ENCODE measurements at regions not wholly inside any gene's neighbourhood (a gene's known extent, or its start where the extent isn't known, plus 50 kb on each side); places are given as distances from the start of the nearest gene placed in this dataset.

DNA sequence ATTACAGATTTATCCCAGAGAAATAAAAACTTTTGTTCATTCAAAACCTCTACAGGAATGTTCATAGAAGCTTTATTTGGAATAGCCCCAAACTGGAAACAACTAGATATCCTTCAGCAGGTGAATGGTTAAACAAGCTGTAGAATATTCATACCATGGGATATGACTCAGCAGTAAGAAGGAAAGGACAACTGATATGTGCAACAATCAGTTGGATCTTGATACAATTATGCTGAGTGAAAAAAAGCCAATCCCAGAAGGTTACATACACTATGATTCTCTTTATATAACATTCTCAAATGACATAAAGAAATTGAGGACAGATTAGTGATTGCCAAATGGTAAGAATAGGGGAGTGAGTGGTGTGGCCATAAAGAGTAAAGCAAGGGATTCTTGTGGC is 376.7 kb downstream of the S1PR1 start:
- no peak overlapping the region for H3K4ac ChIP-seq (replicated peaks; ENCODE audit: insufficient read length, low read depth, low read length)
- no peak overlapping the region for H2BK120ac ChIP-seq (replicated peaks; ENCODE audit: low read depth, low read length)
- ChIA-PET POLR2A (ENCODE audit: partially characterized antibody) (no interaction called here), CTCF (ENCODE audit: partially characterized antibody) (no interaction called here)
- H2BK15ac ChIP-seq (ENCODE audit: low read length), result no peak overlapping the region
- no peak overlapping the region for H2BK20ac ChIP-seq (ENCODE audit: low read length)
- H2AK5ac ChIP-seq (ENCODE audit: low read depth, low read length), result no peak overlapping the region
- H2BK12ac ChIP-seq (ENCODE audit: low read depth, low read length), result no peak overlapping the region
- no peak overlapping the region for H3K23ac ChIP-seq (ENCODE audit: insufficient read length)
- H3K27me3 ChIP-seq (replicated peaks in 1 of 4; ENCODE audit: control insufficient read depth in 3 of 4, extremely low read depth in 1 of 4, insufficient read depth in 3 of 4, low read length in 3 of 4), result no peaks in the 10 kb centered on the region
- no peak overlapping the region for H3K9ac ChIP-seq (replicated peaks in 1 of 4; ENCODE audit: extremely low read depth in 1 of 4, low read depth in 3 of 4, low read length in 3 of 4)
- no peak overlapping the region for H3K56ac ChIP-seq (replicated peaks; ENCODE audit: insufficient read length, low read depth, low read length)
- H3K4me3 ChIP-seq (ENCODE audit: extremely low read depth in 1 of 4, insufficient read depth in 2 of 4, low read depth in 3 of 4, low read length in 4 of 4), result no peak overlapping the region
- TF ChIP-seq CTBP2 (IDR thresholded peaks at IDR 0.05; ENCODE audit: borderline replicate concordance, insufficient read depth, insufficient read length, low read length) (no peak), TAF1 (IDR thresholded peaks at IDR 0.05; ENCODE audit: low read depth, low read length) (no peak), HDAC2 (IDR thresholded peaks at IDR 0.05; ENCODE audit: borderline replicate concordance in 1 of 2, low read depth in 2 of 2, low read length in 2 of 2) (no peak), ZNF274 (IDR thresholded peaks at IDR 0.05; ENCODE audit: borderline replicate concordance, extremely low read depth, low read length) (no peak), RAD21 (IDR thresholded peaks at IDR 0.05 in 1 of 2, conservative IDR thresholded peaks at IDR 0.05 in 1 of 2; ENCODE audit: low read depth in 2 of 2, low read length in 2 of 2) (no peak), RXRA (IDR thresholded peaks at IDR 0.05; ENCODE audit: insufficient read depth, low read depth, low read length) (no peak), SIRT6 (IDR thresholded peaks at IDR 0.05; ENCODE audit: low read length) (no peak), GTF2F1 (IDR thresholded peaks at IDR 0.05; ENCODE audit: borderline replicate concordance, low read depth, low read length) (no peak), SP2 (IDR thresholded peaks at IDR 0.05; ENCODE audit: low read length) (no peak)
- H4K5ac ChIP-seq (ENCODE audit: insufficient read length, low read depth, low read length), result no peak overlapping the region
- H3K14ac ChIP-seq (ENCODE audit: insufficient read length), result no peak overlapping the region
- H3K79me1 ChIP-seq (ENCODE audit: low read depth, low read length), result no peaks in the 10 kb centered on the region
- no peaks in the 10 kb centered on the region for H3K79me2 ChIP-seq (ENCODE audit: control insufficient read depth in 1 of 2, insufficient read depth in 2 of 2, low read length in 2 of 2)
- no peaks in the 10 kb centered on the region; a peak in 1 of 4 replicates for H3K9me3 ChIP-seq (ENCODE audit: insufficient read depth in 2 of 2, low read depth in 1 of 2, low read length in 1 of 2)
- no peak overlapping the region for H3K18ac ChIP-seq (ENCODE audit: extremely low read depth, low read length)
- peaks cover 0 to under 1% (median 0%) of the 10 kb centered on the region in 4 experiments; a peak in 1 of 7 replicates for H3K4me1 ChIP-seq (replicated peaks in 1 of 4; ENCODE audit: control insufficient read depth in 3 of 4, insufficient read depth in 4 of 4, low read length in 3 of 4)
- no peak overlapping the region for H2AFZ ChIP-seq (ENCODE audit: low read length)
- no peaks in the 10 kb centered on the region for H4K20me1 ChIP-seq (replicated peaks in 1 of 2; ENCODE audit: control insufficient read depth in 1 of 2, insufficient read depth in 2 of 2, low read length in 2 of 2)
- H4K8ac ChIP-seq (ENCODE audit: extremely low read depth, insufficient read depth, low read length), result no peak overlapping the region
- no peaks in the 10 kb centered on the region for H3K23me2 ChIP-seq (ENCODE audit: low read depth, low read length)
- H2BK5ac ChIP-seq (ENCODE audit: low read depth, low read length), result no peak overlapping the region
- DNase-seq (ENCODE audit: low read depth in 1 of 2, low spot score in 2 of 2), result no peak
- no peak for FAIRE-seq
- H4K91ac ChIP-seq (replicated peaks; ENCODE audit: insufficient read length, low read length), result no peak overlapping the region
- H3K4me2 ChIP-seq (ENCODE audit: insufficient read depth in 1 of 2, low read depth in 2 of 2, low read length in 2 of 2), result no peak overlapping the region
- no peaks in the 10 kb centered on the region for H3K36me3 ChIP-seq (ENCODE audit: control insufficient read depth in 2 of 4, insufficient read depth in 4 of 4, low read length in 3 of 4)
- no peak overlapping the region for H3K27ac ChIP-seq (ENCODE audit: low read depth, low read length)
